Effector CD8-positive, alpha-beta T cell (primary cell): ENCODE measurements at regions not wholly inside any gene's neighbourhood (a gene's known extent, or its start where the extent isn't known, plus 50 kb on each side); places are given as distances from the start of the nearest gene placed in this dataset.
"Not testable (repeated sequence)": the region's sequence is repeated elsewhere in the genome, so short reads cannot be mapped to it uniquely, and the experiment has no call there.

Experiments used
- DNase-seq: peaks from one replicate; lab custom pipeline; 2025; lab: John Stamatoyannopoulos, UW

GRCh38 chr3:34109846-34110245, 311.4 kb downstream of the PDCD6IP start:
- DNase-seq = no peak

- no peak for DNase-seq
Observed at GRCh38 chr3:34111361-34111760, 312.9 kb downstream of the PDCD6IP start.

- DNase-seq = not testable (repeated sequence)
Observed at GRCh38 chr3:34112261-34112660, 313.8 kb downstream of the PDCD6IP start.

- no peak for DNase-seq
Observed at GRCh38 chr3:34131091-34131490, 332.7 kb downstream of the PDCD6IP start.

GRCh38 chr3:34132069-34132692, 333.8 kb downstream of the PDCD6IP start:
- no peak for DNase-seq

- no peak for DNase-seq
Observed at GRCh38 chr3:34139566-34139965, 341.1 kb downstream of the PDCD6IP start.

GRCh38 chr3:34140616-34141015, 342.2 kb downstream of the PDCD6IP start:
- no peak for DNase-seq

GRCh38 chr3:34141841-34142337, 343.5 kb downstream of the PDCD6IP start:
- DNase-seq = no peak

- no peak for DNase-seq
Observed at GRCh38 chr3:34145796-34146195, 347.4 kb downstream of the PDCD6IP start.

GRCh38 chr3:34146596-34146995, 348.2 kb downstream of the PDCD6IP start:
- no peak for DNase-seq

GRCh38 chr3:34150992-34151391, 352.6 kb downstream of the PDCD6IP start:
- DNase-seq = no peak

- no peak for DNase-seq
Observed at GRCh38 chr3:34152656-34153055, 354.2 kb downstream of the PDCD6IP start.

- no peak for DNase-seq
Observed at GRCh38 chr3:34155108-34155507, 356.7 kb downstream of the PDCD6IP start.

- DNase-seq = no peak
Observed at GRCh38 chr3:34155666-34156065, 357.2 kb downstream of the PDCD6IP start.

GRCh38 chr3:34157491-34157890, 359.1 kb downstream of the PDCD6IP start:
- no peak for DNase-seq

GRCh38 chr3:34159613-34160420, 361.4 kb downstream of the PDCD6IP start:
- DNase-seq = no peak

- not testable (repeated sequence) for DNase-seq
Observed at GRCh38 chr3:34169636-34170035, 371.2 kb downstream of the PDCD6IP start.

GRCh38 chr3:34174740-34175139, 376.3 kb downstream of the PDCD6IP start:
- DNase-seq = no peak

GRCh38 chr3:34175636-34176176, 377.3 kb downstream of the PDCD6IP start:
- DNase-seq = no peak

GRCh38 chr3:34176723-34177122, 378.3 kb downstream of the PDCD6IP start:
- DNase-seq = no peak

GRCh38 chr3:34178415-34178814, 380.0 kb downstream of the PDCD6IP start:
- DNase-seq = no peak

- DNase-seq = no peak
Observed at GRCh38 chr3:34179716-34180115, 381.3 kb downstream of the PDCD6IP start.

- no peak for DNase-seq
Observed at GRCh38 chr3:34180532-34180931, 382.1 kb downstream of the PDCD6IP start.
